ENCODE measurements at regions not wholly inside any gene's neighbourhood (a gene's known extent, or its start where the extent isn't known, plus 50 kb on each side); places are given as distances from the start of the nearest gene placed in this dataset.

DNA sequence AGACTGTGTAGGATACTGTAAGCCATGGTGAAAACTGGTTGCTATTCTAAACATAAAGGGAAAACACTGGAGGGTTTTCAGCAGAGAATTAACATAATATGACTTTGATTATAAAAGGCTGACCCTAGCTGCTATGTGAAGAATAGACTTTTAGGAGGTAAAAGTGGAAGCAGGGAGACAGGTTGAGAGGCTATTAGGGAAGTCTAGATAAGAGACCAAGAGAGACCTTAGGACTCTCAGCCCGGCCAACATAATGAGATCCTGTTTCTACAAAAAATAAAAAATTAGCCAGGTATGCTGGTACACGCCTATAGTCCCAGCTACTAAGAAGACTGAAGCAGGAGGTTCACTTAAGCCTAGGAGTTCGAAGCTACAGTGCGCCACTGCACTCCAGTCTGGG is 393.2 kb upstream of the PMFBP1 start:
- no peak for DNase-seq (ENCODE audit: low spot score)
- Mint-ChIP-seq H3K4me1 (ENCODE audit: low read depth) (no peaks in the 10 kb centered on the region), H3K27me3 (ENCODE audit: low read depth) (no peaks in the 10 kb centered on the region), H3K4me3 (ENCODE audit: low read depth) (no peak overlapping the region), H3K9me3 (no peaks in the 10 kb centered on the region), H3K27ac (no peak overlapping the region), H3K36me3 (ENCODE audit: low read depth) (no peaks in the 10 kb centered on the region)
- intact Hi-C loops (cut with micrococcal nuclease) = no loop called here

GRCh38 chr16:72560617-72561016 is 388.7 kb upstream of the PMFBP1 start:
- Mint-ChIP-seq H3K9me3 (no peaks in the 10 kb centered on the region), H3K4me1 (ENCODE audit: low read depth) (no peaks in the 10 kb centered on the region), H3K36me3 (ENCODE audit: low read depth) (no peaks in the 10 kb centered on the region), H3K27me3 (ENCODE audit: low read depth) (no peaks in the 10 kb centered on the region), H3K4me3 (ENCODE audit: low read depth) (no peak overlapping the region), H3K27ac (no peak overlapping the region)
- DNase-seq (ENCODE audit: low spot score) = no peak
- intact Hi-C loops (cut with micrococcal nuclease) = no loop called here

GRCh38 chr16:72558501-72558900 is 386.5 kb upstream of the PMFBP1 start:
- intact Hi-C loops (cut with micrococcal nuclease) = no loop called here
- no peaks in the 10 kb centered on the region for H3K4me1 Mint-ChIP-seq (ENCODE audit: low read depth)
- H3K27ac Mint-ChIP-seq = no peak overlapping the region
- DNase-seq (ENCODE audit: low spot score) = no peak
- H3K27me3 Mint-ChIP-seq (ENCODE audit: low read depth) = no peaks in the 10 kb centered on the region
- H3K9me3 Mint-ChIP-seq = no peaks in the 10 kb centered on the region
- no peaks in the 10 kb centered on the region for H3K36me3 Mint-ChIP-seq (ENCODE audit: low read depth)
- H3K4me3 Mint-ChIP-seq (ENCODE audit: low read depth) = no peak overlapping the region

GRCh38 chr16:72554935-72555334 is 383.0 kb upstream of the PMFBP1 start:
- H3K36me3 Mint-ChIP-seq (ENCODE audit: low read depth) = no peaks in the 10 kb centered on the region
- H3K9me3 Mint-ChIP-seq = no peaks in the 10 kb centered on the region
- H3K4me3 Mint-ChIP-seq (ENCODE audit: low read depth) = no peak overlapping the region
- H3K4me1 Mint-ChIP-seq (ENCODE audit: low read depth) = no peaks in the 10 kb centered on the region
- intact Hi-C loops (cut with micrococcal nuclease) = no loop called here
- no peak overlapping the region for H3K27ac Mint-ChIP-seq
- no peaks in the 10 kb centered on the region for H3K27me3 Mint-ChIP-seq (ENCODE audit: low read depth)
- no peak for DNase-seq (ENCODE audit: low spot score)

DNA sequence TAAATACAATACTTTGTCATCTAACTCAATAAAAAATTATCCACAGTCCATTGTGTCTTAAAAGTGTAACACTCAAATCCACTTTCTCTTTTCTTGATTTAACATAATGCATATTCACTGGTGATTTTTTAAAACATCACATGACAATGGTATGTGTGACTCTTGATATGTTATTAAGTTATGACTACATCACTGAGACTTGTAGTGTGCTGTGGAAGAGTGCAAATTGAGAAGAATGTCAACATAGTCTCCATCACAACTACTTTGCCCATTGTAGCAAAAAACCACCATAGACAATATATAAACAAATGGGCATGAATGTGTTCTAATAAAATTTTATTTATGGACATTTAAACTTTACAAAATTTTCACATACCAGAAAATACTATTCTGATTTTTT is 380.7 kb upstream of the PMFBP1 start:
- intact Hi-C loops (cut with micrococcal nuclease) = no loop called here
- no peak for DNase-seq (ENCODE audit: low spot score)
- Mint-ChIP-seq H3K4me1 (ENCODE audit: low read depth) (no peaks in the 10 kb centered on the region), H3K27me3 (ENCODE audit: low read depth) (no peaks in the 10 kb centered on the region), H3K9me3 (no peaks in the 10 kb centered on the region), H3K4me3 (ENCODE audit: low read depth) (no peak overlapping the region), H3K36me3 (ENCODE audit: low read depth) (no peaks in the 10 kb centered on the region), H3K27ac (no peak overlapping the region)

DNA sequence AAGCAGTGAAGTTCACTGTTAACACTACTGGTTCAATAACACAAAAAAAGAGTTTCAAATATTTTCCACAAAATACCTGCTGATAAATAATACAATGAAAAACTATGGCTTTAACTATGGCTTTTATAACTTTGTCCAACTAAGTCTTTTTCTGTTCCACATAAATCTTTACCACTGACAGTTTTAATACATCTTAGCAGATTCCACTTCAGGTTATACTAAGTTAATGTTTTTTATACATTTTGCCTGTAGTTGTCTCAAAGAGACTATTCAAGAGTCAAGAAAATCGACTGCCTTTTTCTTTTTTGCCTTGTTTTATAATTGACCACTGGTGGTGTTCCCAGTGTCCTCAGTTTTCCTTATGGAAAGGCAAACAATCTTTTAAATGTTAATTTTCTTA is 379.7 kb upstream of the PMFBP1 start:
- intact Hi-C loops (cut with micrococcal nuclease) = no loop called here
- Mint-ChIP-seq H3K27me3 (ENCODE audit: low read depth) (no peaks in the 10 kb centered on the region), H3K4me1 (ENCODE audit: low read depth) (no peaks in the 10 kb centered on the region), H3K27ac (no peak overlapping the region), H3K9me3 (no peaks in the 10 kb centered on the region), H3K4me3 (ENCODE audit: low read depth) (no peak overlapping the region), H3K36me3 (ENCODE audit: low read depth) (no peaks in the 10 kb centered on the region)
- no peak for DNase-seq (ENCODE audit: low spot score)

GRCh38 chr16:72549878-72550277 is 377.9 kb upstream of the PMFBP1 start:
- no peak overlapping the region for H3K4me3 Mint-ChIP-seq (ENCODE audit: low read depth)
- intact Hi-C loops (cut with micrococcal nuclease) = no loop called here
- no peaks in the 10 kb centered on the region for H3K9me3 Mint-ChIP-seq
- no peak for DNase-seq (ENCODE audit: low spot score)
- H3K4me1 Mint-ChIP-seq (ENCODE audit: low read depth) = no peaks in the 10 kb centered on the region
- H3K27ac Mint-ChIP-seq = no peak overlapping the region
- H3K36me3 Mint-ChIP-seq (ENCODE audit: low read depth) = no peaks in the 10 kb centered on the region
- H3K27me3 Mint-ChIP-seq (ENCODE audit: low read depth) = no peaks in the 10 kb centered on the region

DNA sequence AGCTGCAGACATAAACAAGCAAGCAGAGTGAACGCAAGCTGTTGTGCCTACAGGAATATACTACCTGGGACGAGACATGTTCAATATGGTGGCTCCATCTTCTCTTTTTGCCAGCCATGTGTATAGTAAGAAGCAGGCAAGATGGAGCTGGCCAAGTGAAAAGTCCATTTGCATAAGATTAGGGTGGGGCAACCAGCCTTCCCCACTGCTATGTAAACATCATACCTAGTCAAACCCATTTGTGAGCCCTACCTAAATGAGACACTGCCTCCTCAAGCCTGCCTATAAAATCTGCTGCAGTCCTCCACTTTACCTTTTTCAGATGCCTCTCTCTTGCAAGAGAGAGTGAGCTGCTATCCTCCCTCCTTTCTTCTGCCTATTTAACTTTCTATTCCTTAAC is 370.1 kb upstream of the PMFBP1 start:
- intact Hi-C loops (cut with micrococcal nuclease) = no loop called here
- no peaks in the 10 kb centered on the region for H3K9me3 Mint-ChIP-seq
- H3K36me3 Mint-ChIP-seq (ENCODE audit: low read depth) = no peaks in the 10 kb centered on the region

GRCh38 chr16:72537664-72538063 is 365.7 kb upstream of the PMFBP1 start:
- Mint-ChIP-seq H3K9me3 (no peaks in the 10 kb centered on the region), H3K4me3 (ENCODE audit: low read depth) (no peak overlapping the region), H3K4me1 (ENCODE audit: low read depth) (no peaks in the 10 kb centered on the region), H3K27me3 (ENCODE audit: low read depth) (no peaks in the 10 kb centered on the region), H3K27ac (no peak overlapping the region), H3K36me3 (ENCODE audit: low read depth) (no peaks in the 10 kb centered on the region)
- intact Hi-C loops (cut with micrococcal nuclease) = no loop called here
- DNase-seq (ENCODE audit: low spot score) = no peak

More for the DNA sequence above, 370.1 kb upstream of the PMFBP1 start:
- Mint-ChIP-seq H3K27me3 (ENCODE audit: low read depth) (no peaks in the 10 kb centered on the region), H3K27ac (no peak overlapping the region), H3K4me1 (ENCODE audit: low read depth) (no peaks in the 10 kb centered on the region), H3K4me3 (ENCODE audit: low read depth) (no peak overlapping the region)
- no peak for DNase-seq (ENCODE audit: low spot score)

GRCh38 chr16:72536723-72537435 is 364.9 kb upstream of the PMFBP1 start:
- no peak for DNase-seq (ENCODE audit: low spot score)
- H3K4me1 Mint-ChIP-seq (ENCODE audit: low read depth) = no peaks in the 10 kb centered on the region
- intact Hi-C loops (cut with micrococcal nuclease) = no loop called here
- H3K27me3 Mint-ChIP-seq (ENCODE audit: low read depth) = no peaks in the 10 kb centered on the region
- H3K4me3 Mint-ChIP-seq (ENCODE audit: low read depth) = no peak overlapping the region
- no peaks in the 10 kb centered on the region for H3K36me3 Mint-ChIP-seq (ENCODE audit: low read depth)
- no peaks in the 10 kb centered on the region for H3K9me3 Mint-ChIP-seq
- H3K27ac Mint-ChIP-seq = no peak overlapping the region

- Mint-ChIP-seq H3K36me3 (ENCODE audit: low read depth) (no peaks in the 10 kb centered on the region), H3K9me3 (peaks cover 17% of the 10 kb centered on the region), H3K27ac (no peak overlapping the region), H3K4me1 (ENCODE audit: low read depth) (no peaks in the 10 kb centered on the region), H3K4me3 (ENCODE audit: low read depth) (no peak overlapping the region), H3K27me3 (ENCODE audit: low read depth) (no peaks in the 10 kb centered on the region)
- DNase-seq (ENCODE audit: low spot score) = no peak
- intact Hi-C loops (cut with micrococcal nuclease) = no loop called here
Measured at GRCh38 chr16:72532906-72533410, 361.0 kb upstream of the PMFBP1 start.

- H3K4me1 Mint-ChIP-seq (ENCODE audit: low read depth) = no peaks in the 10 kb centered on the region
- intact Hi-C loops (cut with micrococcal nuclease) = no loop called here
- peaks cover 17% of the 10 kb centered on the region for H3K9me3 Mint-ChIP-seq
- DNase-seq (ENCODE audit: low spot score) = no peak
- H3K27ac Mint-ChIP-seq = no peak overlapping the region
- H3K36me3 Mint-ChIP-seq (ENCODE audit: low read depth) = no peaks in the 10 kb centered on the region
- H3K4me3 Mint-ChIP-seq (ENCODE audit: low read depth) = no peak overlapping the region
- no peaks in the 10 kb centered on the region for H3K27me3 Mint-ChIP-seq (ENCODE audit: low read depth)
Measured at GRCh38 chr16:72530434-72530833, 358.5 kb upstream of the PMFBP1 start.

GRCh38 chr16:72523087-72523486 is 351.1 kb upstream of the PMFBP1 start:
- no peak overlapping the region for H3K27ac Mint-ChIP-seq
- DNase-seq (ENCODE audit: low spot score) = no peak
- intact Hi-C loops (cut with micrococcal nuclease) = no loop called here
- H3K36me3 Mint-ChIP-seq (ENCODE audit: low read depth) = no peaks in the 10 kb centered on the region
- no peak overlapping the region for H3K4me3 Mint-ChIP-seq (ENCODE audit: low read depth)
- H3K4me1 Mint-ChIP-seq (ENCODE audit: low read depth) = no peaks in the 10 kb centered on the region
- peaks cover 20% of the 10 kb centered on the region for H3K9me3 Mint-ChIP-seq
- H3K27me3 Mint-ChIP-seq (ENCODE audit: low read depth) = no peaks in the 10 kb centered on the region

DNA sequence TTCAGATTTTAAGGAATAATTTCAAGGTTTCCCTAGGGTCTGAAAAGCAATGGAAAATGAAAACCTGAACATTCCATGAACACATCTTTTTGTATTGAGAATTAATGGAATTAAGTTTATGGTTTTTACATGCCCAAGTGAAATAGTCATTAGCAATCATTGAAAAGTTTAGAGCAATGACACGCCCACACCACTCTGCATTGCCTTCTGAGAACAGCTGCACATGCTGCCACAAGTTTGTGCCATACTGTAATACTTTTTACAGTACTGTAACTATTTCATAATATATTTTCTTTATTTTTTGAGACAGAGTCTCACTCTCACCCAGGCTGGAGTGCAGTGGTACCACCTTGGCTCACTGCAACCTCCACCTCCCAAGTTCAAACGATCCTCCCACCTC is 345.2 kb upstream of the PMFBP1 start:
- peaks cover 11% of the 10 kb centered on the region for H3K9me3 Mint-ChIP-seq
- no peak overlapping the region for H3K27ac Mint-ChIP-seq
- DNase-seq (ENCODE audit: low spot score) = no peak
- no peak overlapping the region for H3K4me3 Mint-ChIP-seq (ENCODE audit: low read depth)
- intact Hi-C loops (cut with micrococcal nuclease) = no loop called here
- no peaks in the 10 kb centered on the region for H3K27me3 Mint-ChIP-seq (ENCODE audit: low read depth)
- no peaks in the 10 kb centered on the region for H3K36me3 Mint-ChIP-seq (ENCODE audit: low read depth)
- H3K4me1 Mint-ChIP-seq (ENCODE audit: low read depth) = no peaks in the 10 kb centered on the region
